ENCODE measurements at regions not wholly inside any gene's neighbourhood (a gene's known extent, or its start where the extent isn't known, plus 50 kb on each side); places are given as distances from the start of the nearest gene placed in this dataset.
"Not testable (repeated sequence)": the region's sequence is repeated elsewhere in the genome, so short reads cannot be mapped to it uniquely, and the experiment has no call there.

GRCh38 chr17:13659051-13659450 is 57.3 kb upstream of the HS3ST3A1 start:
- DNase-seq, result not testable (repeated sequence)

- DNase-seq, result no peak
Observed at GRCh38 chr17:13665872-13666635, 64.3 kb upstream of the HS3ST3A1 start.

GRCh38 chr17:13671341-13671740 is 69.6 kb upstream of the HS3ST3A1 start:
- DNase-seq, result no peak

GRCh38 chr17:13671771-13672170 is 70.0 kb upstream of the HS3ST3A1 start:
- DNase-seq, result no peak

DNA sequence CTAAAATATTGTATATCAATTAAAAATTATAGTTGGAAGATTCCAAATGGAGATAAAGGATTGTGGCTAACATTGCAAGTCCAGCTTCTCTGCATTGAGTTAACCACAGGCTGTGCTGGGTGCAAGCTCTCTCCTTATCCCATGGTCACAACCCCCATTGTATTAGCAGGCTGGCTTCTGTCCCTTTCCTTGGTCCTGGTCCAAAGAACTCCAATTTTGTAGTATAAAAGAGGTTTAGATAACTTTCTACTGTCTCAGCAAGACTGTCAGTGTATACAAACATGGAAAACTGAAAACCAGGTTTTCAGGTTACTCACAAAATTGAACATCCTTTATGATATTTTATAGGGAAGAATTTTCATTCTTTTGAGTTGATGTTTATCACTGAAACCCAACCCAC is 76.6 kb upstream of the HS3ST3A1 start:
- DNase-seq, result no peak

GRCh38 chr17:13678841-13679240 is 77.1 kb upstream of the HS3ST3A1 start:
- no peak for DNase-seq

GRCh38 chr17:13688716-13689115 is 87.0 kb upstream of the HS3ST3A1 start:
- no peak for DNase-seq

DNA sequence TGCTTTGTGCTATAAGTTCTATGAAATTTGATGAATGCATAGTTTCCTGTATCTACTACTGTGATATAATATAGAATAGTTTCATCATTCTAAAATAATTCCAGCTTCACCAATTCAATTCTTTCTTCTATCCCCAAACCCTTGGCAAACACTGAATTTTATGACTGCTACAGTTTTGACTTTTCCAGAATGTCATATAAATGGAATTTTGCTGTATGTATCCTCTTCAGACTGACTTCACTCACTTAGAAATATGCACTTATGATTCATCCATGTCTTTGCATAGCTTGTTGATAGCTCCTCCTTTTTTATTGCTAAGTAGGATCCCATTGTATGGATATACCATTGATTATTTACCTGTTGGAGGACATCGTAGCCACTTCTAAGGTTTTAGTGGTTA is 89.1 kb upstream of the HS3ST3A1 start:
- no peak for DNase-seq

GRCh38 chr17:13694934-13695333 is 93.2 kb upstream of the HS3ST3A1 start:
- no peak for DNase-seq

DNA sequence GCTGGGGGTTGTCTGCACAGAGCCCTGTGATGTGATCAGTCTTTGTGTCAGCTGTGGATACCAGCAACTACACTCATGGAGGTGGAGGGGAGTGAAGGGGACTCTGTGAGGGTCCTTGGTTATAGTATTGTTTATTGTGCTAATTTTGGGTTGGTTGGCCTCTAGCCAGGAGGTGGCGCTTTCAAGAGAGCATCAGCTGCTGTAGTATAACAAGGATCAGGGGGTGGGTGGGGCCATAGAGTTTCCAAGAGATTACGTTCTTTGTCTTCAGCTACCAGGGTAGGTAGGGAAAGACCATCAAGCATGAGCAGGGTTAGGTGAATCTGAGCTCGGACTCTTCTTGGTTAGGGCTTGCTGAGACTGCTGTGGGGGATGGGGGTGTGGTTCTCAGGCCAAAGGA is 97.1 kb upstream of the HS3ST3A1 start:
- no peak for DNase-seq

DNA sequence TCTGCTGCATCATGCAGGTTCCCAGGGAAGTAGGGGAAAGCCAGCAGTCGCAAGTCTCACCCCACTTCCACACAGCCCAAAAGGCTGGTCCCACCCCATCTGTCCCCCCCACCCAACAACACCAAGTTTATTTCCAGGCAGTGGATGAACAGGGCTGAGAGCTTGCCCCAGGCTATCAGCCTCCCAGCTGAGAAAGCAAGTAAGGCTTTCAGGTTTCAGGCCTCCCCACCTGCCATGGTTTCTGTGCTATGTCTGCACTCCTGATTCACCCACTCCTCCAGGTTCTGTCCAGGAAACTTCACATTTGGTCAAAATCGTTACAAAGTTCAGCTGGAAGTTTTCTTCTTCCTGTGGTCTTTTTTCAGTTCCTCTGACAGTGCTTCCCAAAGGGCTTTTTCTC is 97.5 kb upstream of the HS3ST3A1 start:
- DNase-seq, result no peak

DNA sequence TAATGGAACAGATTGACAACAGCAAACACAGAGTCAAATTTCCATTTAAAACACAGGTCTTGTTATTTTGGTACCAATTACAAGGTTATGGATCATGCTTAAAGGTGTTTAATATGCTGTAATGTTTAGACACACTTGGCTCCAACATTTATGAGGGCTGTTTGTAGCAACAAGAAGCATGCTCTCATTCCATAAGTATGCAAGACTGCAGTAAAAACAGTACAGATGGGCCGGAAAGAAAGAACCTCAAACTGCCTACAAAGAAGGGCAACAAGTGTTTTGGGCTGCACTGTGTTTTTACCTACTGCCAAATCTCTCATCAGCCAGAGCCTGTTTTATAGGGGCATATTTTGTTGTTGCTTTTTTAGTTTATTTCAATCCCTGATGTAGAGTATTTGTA is 100.5 kb upstream of the HS3ST3A1 start:
- DNase-seq, result no peak

DNA sequence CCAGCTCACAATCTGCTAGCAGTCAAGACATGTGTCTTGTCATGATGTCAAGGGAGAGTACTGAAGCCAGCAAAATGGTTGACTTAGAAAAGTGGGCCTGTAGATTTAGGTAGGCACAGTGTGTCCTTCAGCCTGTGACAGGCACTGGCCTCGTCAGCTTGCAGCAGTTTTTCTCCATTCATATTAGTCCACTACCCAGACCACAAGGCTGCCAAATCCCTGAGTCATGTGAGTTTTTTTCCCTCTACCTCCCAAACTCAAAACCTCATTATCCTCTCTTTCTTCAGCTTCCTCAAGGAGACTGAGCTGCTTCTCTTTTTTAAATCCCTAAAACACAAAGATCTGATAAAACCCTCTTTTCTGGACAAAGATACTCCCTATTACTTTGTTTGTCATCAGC is 102.6 kb upstream of the HS3ST3A1 start:
- DNase-seq, result no peak

GRCh38 chr17:13705221-13705620 is 103.5 kb upstream of the HS3ST3A1 start:
- DNase-seq, result no peak

DNA sequence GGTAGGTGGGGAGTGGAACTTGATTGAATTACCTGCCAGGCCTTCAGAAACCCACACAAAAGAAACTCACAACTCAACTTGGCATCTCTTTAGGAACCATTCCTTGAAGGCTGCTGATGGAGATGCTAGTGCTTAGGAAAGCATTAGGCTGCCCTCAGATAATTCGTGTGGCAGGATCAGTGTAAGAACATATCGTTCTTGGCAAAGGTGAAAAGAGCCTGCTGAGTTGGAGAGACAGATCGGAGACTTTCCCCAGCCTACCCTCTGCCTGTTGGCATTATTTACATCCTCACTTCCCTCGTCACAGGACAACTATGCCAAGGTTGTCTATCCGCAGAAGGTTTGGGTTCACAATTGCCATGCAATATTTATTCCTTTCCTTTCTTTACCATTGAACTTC is 120.0 kb upstream of the HS3ST3A1 start:
- no peak for DNase-seq

DNA sequence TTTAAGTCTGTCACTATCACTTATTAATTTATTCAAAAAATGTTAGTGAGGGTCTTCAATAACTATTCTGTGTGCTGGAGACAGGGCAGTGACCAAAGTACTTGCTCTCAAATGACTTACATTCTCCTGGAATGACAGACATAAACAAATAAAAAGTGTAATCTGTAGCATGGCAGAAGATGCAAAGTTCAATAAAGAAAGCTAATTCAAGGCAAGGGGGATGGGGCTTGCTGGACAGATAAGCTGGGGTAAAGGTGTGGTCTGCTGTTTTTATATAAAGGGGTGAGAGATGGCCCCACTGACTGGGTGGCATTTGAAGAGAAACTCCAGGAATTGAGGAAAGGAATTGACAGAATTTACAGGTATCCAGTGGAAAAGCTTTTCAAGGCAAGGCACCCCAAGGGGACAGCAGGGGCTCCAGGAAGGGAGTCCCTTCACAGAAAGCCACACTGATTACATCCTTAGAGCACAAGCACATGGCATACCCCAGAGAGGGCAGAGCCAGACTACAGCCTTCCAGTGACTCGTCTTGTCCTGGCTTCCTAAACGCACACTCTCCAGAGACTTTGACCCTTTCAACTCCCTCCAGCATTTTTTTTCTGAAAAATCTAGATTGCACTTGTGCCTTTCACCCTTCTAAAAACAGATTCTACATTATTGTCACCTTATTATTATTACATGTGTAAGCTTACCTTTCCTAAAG is 123.7 kb upstream of the HS3ST3A1 start:
- no peak for DNase-seq

GRCh38 chr17:13727441-13728171 is 125.9 kb upstream of the HS3ST3A1 start:
- DNase-seq, result no peak

DNA sequence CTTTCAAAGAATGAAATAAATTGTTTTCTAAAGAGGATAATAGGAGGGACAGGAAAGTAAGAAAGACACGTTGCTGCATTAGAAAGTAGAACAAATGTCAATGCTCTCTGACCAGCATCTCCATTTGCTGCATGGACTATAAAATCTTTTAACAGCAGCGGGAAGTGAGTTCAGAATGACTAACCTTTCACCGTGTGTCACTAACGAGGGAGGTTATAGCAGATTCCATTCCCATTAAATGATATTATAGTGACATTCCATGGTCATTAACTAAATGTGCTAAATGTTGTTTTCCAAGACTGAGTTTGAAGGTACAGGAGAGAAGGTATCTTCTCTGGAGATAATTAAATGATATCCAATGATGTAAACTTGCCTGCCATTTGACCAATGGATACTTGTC is 127.1 kb upstream of the HS3ST3A1 start:
- DNase-seq, result no peak

DNA sequence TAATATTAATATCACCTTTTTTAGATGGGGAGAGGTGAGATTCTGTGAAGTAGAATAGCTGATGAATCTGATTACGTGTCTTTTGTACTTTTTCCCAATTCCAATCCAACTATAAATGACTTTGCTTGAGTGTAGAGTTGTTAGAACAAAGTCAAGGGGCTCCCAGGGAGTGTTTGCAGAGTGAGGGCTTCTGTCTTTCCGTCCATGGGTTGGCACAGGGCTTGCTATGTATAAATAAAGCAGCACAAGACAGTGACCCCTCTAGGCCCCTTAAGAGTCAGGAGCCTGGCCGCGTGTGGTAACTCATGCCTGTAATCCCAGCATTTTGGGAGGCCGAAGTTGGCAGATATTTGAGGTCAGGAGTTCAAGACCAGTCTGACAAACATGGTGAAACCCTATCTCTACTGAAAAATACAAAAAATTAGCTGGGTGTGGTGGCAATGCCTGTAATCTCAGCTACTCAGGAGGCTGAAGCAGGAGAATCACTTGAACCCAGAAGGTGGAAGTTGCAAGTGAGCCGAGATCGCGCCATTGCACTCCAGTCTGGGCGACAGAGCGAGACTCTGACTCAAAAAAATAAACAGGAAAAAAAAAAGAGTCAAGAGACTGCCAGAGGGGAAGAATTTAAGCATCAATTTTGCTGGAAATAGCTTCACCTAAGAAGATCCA is 127.9 kb upstream of the HS3ST3A1 start:
- no peak for DNase-seq

DNA sequence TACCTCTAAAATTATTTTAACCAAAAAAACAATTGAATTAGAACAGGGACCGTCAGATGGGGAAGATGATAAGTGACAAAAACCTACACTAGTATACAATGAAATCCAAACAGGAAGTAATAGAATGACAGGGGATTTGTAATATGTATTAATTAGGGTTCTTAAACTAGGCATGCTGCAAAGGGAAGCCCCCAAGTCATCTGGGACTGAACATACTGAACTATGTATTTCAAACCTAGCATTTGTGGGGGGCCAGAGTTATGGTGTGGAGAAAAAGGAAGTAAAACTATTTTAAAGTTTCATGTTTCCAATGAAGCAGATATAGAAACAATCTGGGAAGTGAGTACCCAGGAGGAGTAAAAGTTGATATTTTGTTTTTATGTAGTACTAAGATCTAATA is 133.2 kb upstream of the HS3ST3A1 start:
- no peak for DNase-seq

DNA sequence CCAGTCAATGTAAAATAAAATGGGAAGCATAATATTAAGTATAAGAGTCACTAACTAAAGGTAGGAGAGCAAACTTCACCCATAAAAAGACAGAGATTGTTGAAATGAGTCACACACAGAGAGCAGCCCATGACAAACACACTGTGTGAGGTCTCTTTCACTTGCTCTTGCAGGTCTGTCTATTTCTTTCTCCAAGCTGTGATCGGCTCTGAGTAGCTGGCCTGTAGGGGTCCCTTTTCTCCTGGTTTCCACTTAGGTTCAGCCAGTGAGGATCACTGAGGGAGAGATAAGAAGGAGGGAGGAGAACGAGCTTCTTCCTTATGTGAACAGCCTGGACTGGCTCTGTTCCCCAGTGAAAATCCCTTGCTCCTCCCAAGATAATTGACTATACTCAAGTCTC is 133.7 kb upstream of the HS3ST3A1 start:
- no peak for DNase-seq

- no peak for DNase-seq
Observed at GRCh38 chr17:13735861-13736260, 134.1 kb upstream of the HS3ST3A1 start.

GRCh38 chr17:13736916-13737315 is 135.2 kb upstream of the HS3ST3A1 start:
- no peak for DNase-seq
